ENCODE measurements at regions not wholly inside any gene's neighbourhood (a gene's known extent, or its start where the extent isn't known, plus 50 kb on each side); places are given as distances from the start of the nearest gene placed in this dataset.

DNA sequence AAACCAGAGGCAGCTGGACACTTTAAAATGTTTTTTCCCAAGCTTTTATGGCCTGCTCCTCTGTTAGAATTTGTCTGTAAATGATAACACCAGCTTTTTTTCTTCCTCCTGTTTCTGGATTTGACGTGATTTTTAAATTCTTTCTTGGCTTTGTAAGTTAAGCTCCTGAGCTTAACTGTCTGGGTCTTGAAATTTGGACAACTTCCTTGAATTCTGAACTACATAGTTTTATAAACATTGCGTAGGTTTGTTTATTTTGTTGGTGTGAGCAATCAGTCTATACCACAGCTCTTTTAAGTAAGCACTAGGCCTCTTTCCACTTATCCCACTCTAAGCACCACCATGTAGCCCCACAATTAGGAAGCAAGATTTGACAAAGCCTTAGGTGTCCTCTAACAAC is 144.4 kb upstream of the GUCY1A1 start:
- H3K36me3 ChIP-seq (ENCODE audit: control insufficient read depth, insufficient read depth, low read length) = no peaks in the 10 kb centered on the region
- no peaks in the 10 kb centered on the region for H3K27me3 ChIP-seq (ENCODE audit: control insufficient read depth, insufficient read depth, low read length)
- DNase-seq (ENCODE audit: low read depth) = no peak
- TF ChIP-seq, protein P1, sequence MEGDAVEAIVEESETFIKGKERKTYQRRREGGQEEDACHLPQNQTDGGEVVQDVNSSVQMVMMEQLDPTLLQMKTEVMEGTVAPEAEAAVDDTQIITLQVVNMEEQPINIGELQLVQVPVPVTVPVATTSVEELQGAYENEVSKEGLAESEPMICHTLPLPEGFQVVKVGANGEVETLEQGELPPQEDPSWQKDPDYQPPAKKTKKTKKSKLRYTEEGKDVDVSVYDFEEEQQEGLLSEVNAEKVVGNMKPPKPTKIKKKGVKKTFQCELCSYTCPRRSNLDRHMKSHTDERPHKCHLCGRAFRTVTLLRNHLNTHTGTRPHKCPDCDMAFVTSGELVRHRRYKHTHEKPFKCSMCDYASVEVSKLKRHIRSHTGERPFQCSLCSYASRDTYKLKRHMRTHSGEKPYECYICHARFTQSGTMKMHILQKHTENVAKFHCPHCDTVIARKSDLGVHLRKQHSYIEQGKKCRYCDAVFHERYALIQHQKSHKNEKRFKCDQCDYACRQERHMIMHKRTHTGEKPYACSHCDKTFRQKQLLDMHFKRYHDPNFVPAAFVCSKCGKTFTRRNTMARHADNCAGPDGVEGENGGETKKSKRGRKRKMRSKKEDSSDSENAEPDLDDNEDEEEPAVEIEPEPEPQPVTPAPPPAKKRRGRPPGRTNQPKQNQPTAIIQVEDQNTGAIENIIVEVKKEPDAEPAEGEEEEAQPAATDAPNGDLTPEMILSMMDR (IDR thresholded peaks at IDR 0.05; ENCODE audit: insufficient read depth, low read length, poor library complexity, severe bottlenecking) = no peak
- H3K4me3 ChIP-seq (ENCODE audit: low read depth, low read length) = no peak overlapping the region

DNA sequence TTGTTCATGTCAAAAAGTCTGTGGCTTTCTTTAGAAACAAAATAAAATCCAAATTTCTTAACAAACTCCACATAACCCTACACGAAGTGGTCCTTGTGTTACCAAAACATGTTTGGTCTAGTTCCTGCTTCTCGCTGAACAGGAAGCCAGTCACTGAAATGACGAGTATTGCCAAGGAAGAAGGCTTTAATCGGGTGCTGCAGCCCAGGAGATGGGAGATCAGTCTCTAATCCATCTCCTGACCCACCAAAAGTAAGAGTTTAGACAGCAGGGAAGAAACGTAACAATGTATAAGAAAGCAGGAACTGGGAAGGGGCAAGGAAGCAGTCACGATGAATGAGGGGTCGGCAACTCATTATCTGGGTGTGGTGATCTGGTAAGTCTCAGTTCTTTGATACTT is 144.6 kb upstream of the MAP9 start:
- H3K4me3 ChIP-seq (ENCODE audit: low read depth, low read length) = no peak overlapping the region

DNA sequence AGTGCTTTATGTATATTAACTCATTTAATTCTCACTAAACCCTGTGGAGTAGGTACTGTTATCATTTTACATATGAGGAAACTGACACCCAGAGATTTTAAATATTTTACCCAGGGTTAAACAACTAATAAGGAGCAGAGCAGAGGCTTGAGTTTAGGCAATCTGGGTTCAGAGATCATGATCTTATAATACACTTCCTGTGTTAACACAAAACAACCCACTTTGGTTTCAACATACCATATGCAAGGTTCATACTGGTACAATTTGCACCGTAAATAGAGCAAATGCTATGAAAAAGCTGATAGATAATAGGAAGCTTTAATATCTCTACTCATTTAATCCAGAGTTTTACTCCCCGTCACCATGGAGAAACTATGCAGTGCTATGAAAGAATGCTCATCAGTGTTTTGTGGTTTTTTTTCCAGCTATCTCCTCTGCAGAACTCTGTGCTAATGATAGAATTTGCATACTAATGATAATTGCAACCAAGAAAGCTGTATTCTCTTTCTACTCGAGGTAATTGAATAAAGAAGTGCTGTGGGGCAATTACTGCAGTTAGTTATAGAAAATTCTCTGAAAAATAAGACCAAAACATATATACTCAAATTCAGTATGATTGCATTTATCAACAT is 138.8 kb upstream of the MAP9 start:
- no peak for DNase-seq (ENCODE audit: low read depth)
- TF ChIP-seq, protein P1 (IDR thresholded peaks at IDR 0.05; ENCODE audit: insufficient read depth, low read length, poor library complexity, severe bottlenecking) = no peak
- Histone ChIP-seq H3K27me3 (ENCODE audit: control insufficient read depth, insufficient read depth, low read length) (no peaks in the 10 kb centered on the region), H3K36me3 (ENCODE audit: control insufficient read depth, insufficient read depth, low read length) (no peaks in the 10 kb centered on the region), H3K4me3 (ENCODE audit: low read depth, low read length) (no peak overlapping the region)

More for the DNA sequence above, 144.6 kb upstream of the MAP9 start:
- TF ChIP-seq, protein P1 (IDR thresholded peaks at IDR 0.05; ENCODE audit: insufficient read depth, low read length, poor library complexity, severe bottlenecking) = no peak
- Histone ChIP-seq H3K27me3 (ENCODE audit: control insufficient read depth, insufficient read depth, low read length) (no peaks in the 10 kb centered on the region), H3K36me3 (ENCODE audit: control insufficient read depth, insufficient read depth, low read length) (no peaks in the 10 kb centered on the region)
- DNase-seq (ENCODE audit: low read depth) = no peak

DNA sequence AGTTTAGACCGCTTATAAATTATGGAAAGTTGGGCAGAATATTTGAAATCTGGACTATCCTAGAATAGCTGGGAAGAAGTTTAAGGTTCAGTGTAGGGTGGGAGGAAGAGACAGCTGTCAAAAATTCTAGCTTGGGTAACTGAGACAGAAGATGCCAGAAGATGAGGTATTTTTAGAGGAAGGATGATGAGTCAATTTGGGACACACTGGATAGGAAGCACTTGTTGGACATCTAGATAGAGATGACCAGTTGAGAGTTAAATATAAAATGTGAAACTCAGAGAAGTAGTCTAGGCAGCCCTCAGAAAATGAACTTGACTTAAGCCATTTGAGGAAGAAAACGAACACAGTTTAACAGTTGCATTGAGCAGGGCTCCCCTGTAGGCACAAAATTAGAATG is 137.9 kb upstream of the MAP9 start:
- no peak overlapping the region for H3K4me3 ChIP-seq (ENCODE audit: low read depth, low read length)

DNA sequence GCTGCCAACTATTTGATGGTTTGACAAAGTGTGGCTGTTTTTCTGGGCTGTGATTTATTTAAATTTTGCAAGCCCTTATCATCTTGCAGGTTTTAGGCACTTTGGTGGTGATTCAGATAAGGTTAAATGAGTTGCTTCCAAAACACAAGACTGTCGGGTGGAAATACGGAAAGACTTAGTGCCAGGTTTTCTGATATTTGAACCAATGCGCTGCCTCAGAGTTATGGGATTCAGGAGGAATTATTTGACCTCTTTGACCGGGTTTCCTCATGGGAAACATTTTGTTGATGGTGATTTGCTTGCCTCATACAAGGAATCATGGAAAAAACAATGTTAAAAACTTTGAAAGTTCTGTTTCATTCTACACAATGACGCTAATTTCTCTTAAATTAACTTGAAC is 136.1 kb upstream of the MAP9 start:
- Histone ChIP-seq H3K36me3 (ENCODE audit: control insufficient read depth, insufficient read depth, low read length) (no peaks in the 10 kb centered on the region), H3K4me3 (ENCODE audit: low read depth, low read length) (no peak overlapping the region), H3K27me3 (ENCODE audit: control insufficient read depth, insufficient read depth, low read length) (no peaks in the 10 kb centered on the region)
- DNase-seq (ENCODE audit: low read depth) = no peak
- TF ChIP-seq, protein P1 (IDR thresholded peaks at IDR 0.05; ENCODE audit: insufficient read depth, low read length, poor library complexity, severe bottlenecking) = no peak

More for the DNA sequence above, 137.9 kb upstream of the MAP9 start:
- no peaks in the 10 kb centered on the region for H3K36me3 ChIP-seq (ENCODE audit: control insufficient read depth, insufficient read depth, low read length)
- H3K27me3 ChIP-seq (ENCODE audit: control insufficient read depth, insufficient read depth, low read length) = no peaks in the 10 kb centered on the region
- DNase-seq (ENCODE audit: low read depth) = no peak
- TF ChIP-seq, protein P1 (IDR thresholded peaks at IDR 0.05; ENCODE audit: insufficient read depth, low read length, poor library complexity, severe bottlenecking) = no peak

DNA sequence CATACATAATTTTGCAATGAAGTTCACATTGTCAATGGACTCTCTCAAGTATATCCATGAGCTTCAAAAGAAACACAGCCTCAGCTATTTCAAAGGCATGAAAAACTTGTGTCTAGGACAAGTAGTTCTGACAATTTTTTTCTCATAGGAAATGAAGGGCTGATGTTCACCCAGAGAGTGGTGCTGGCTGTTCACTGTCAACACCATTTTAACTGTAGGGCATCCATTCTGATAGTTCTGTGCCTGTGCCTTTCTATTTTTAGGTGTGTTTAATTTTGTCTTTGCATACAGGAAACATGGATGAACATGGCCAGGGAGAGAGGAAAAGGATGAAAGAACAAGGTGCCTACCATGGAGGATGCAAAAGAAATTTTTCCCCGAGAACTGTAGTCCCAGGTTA is 135.3 kb upstream of the MAP9 start:
- no peak for DNase-seq (ENCODE audit: low read depth)
- Histone ChIP-seq H3K27me3 (ENCODE audit: control insufficient read depth, insufficient read depth, low read length) (no peaks in the 10 kb centered on the region), H3K36me3 (ENCODE audit: control insufficient read depth, insufficient read depth, low read length) (no peaks in the 10 kb centered on the region), H3K4me3 (ENCODE audit: low read depth, low read length) (no peak overlapping the region)
- TF ChIP-seq, protein P1 (IDR thresholded peaks at IDR 0.05; ENCODE audit: insufficient read depth, low read length, poor library complexity, severe bottlenecking) = no peak

All from kidney epithelial cell (primary cell).